ENCODE measurements at regions not wholly inside any gene's neighbourhood (a gene's known extent, or its start where the extent isn't known, plus 50 kb on each side); places are given as distances from the start of the nearest gene placed in this dataset.

DNA sequence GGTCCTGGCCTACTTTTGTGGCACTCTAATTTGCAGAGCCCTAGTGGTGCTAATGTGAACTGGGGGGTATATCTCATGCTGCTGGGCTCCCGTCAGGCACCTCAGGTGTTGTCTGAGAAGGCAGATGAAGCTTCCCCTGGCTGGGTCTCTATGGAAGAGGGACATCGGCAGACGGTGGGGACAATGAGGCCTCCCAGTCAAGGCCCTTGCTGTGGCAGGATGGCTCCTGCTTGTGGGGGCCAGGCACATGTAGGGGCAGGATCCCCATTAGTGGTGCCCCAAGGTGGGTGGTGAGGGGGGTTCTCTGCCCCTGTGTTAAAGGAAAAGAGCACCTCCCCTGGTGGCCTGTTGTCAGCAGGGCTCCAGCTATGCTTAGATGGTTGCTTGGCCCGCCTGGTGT lies 192.8 kb upstream of the S1PR3 start:
- Histone ChIP-seq H3K4me1 (ENCODE audit: control insufficient read depth, extremely low read depth, insufficient read depth, low read length) (peaks cover 26% of the 10 kb centered on the region), H3K9me3 (replicated peaks; ENCODE audit: control insufficient read depth, insufficient read depth, low read length) (no peaks in the 10 kb centered on the region), H3K27ac (ENCODE audit: insufficient read depth, low read depth, low read length) (no peak overlapping the region), H2AFZ (ENCODE audit: low read depth, low read length) (no peak overlapping the region), H3K9me1 (replicated peaks; ENCODE audit: control insufficient read depth, extremely low read depth, insufficient read depth, low read length) (no peaks in the 10 kb centered on the region), H4K20me1 (replicated peaks; ENCODE audit: control insufficient read depth, extremely low read depth, insufficient read depth, low read length) (no peaks in the 10 kb centered on the region), H3K4me2 (ENCODE audit: insufficient read depth, low read length) (no peak overlapping the region), H3K27me3 (ENCODE audit: control insufficient read depth in 2 of 2, insufficient read depth in 2 of 2, low read length in 2 of 2) (no peaks in the 10 kb centered on the region), H3K79me2 (ENCODE audit: control insufficient read depth, insufficient read depth, low read length) (no peaks in the 10 kb centered on the region), H3K9ac (replicated peaks; ENCODE audit: extremely low read depth, insufficient read depth, low read length) (no peak overlapping the region), H3K36me3 (ENCODE audit: control insufficient read depth in 2 of 2, extremely low read depth in 1 of 2, insufficient read depth in 2 of 2, low read length in 2 of 2) (no peaks in the 10 kb centered on the region), H3K4me3 (replicated peaks in 1 of 3; ENCODE audit: insufficient read depth in 1 of 3, low read depth in 1 of 3, low read length in 3 of 3) (no peak overlapping the region)
- ChIA-PET POLR2A (no interaction called here), CTCF (no interaction called here)
- no TSS peak for BruUV-seq (replicated peaks)
- intact Hi-C loops (cut with micrococcal nuclease) (no loop called here), dilution Hi-C loops (cut with MboI; ENCODE audit: extremely low pct_ligation_motif_present, low sequenced_read_pairs) (no loop called here)
- DNase-seq (ENCODE audit: low read depth, low spot score) (no peak), FAIRE-seq (no peak)
- no peak for TF ChIP-seq EZH2 (IDR thresholded peaks at IDR 0.05; ENCODE audit: borderline replicate concordance, low read depth, low read length, severe bottlenecking)

DNA sequence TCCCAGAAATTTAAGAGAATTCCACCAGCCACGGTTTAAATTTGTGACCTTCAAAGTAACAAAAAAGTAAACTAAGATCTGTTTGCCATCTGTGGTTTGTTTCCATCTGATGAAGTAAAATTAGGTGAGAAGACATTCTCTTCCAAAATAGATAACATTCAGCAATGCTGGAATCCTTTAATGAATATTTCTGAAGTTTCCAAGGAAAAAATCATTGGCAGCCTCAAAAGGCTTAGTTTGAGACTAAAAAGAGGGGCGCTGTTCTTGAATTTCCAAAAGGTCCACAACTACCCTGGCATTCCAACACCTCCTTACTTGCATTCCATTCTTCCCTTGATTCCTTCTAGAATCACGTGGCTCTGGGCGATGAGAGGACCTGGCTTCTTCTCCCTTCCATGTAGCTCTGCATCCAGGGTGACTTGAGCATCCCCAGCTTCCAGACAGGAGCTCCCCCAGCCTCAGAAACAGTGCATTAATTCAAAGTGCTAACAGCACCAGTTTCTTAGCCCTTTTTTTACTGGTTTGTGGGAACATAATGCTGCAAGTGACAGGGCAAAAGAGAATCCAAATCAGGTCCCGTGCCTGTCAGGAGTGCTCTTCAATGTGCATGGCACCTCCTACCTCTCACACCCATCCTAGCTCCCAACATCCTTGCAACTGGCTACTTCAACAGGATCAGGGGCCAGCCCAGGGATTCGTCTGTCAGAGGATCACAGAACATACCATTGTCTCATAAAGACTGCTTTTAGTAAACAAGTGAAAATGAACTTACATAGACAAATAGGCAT lies 191.5 kb upstream of the S1PR3 start:
- H3K9ac ChIP-seq (replicated peaks; ENCODE audit: extremely low read depth, insufficient read depth, low read length): no peak overlapping the region
- no TSS peak for BruUV-seq (replicated peaks)
- no peak for DNase-seq (ENCODE audit: low read depth, low spot score)
- FAIRE-seq: no peak
- TF ChIP-seq JUN (IDR thresholded peaks at IDR 0.05; ENCODE audit: borderline replicate concordance, insufficient read depth, insufficient read length, low read depth) (no peak), GATA2 (IDR thresholded peaks at IDR 0.05; ENCODE audit: insufficient read depth, insufficient read length, low read depth, low read length) (no peak), MYC (IDR thresholded peaks at IDR 0.05; ENCODE audit: low read depth, low read length) (no peak)
- CTCF ChIA-PET: interaction anchor here (1.0 to 1.9 kb wide), 5 partner anchors 10 to 201 kb away, joined by 3 to 8 read pairs (median 4); no protein-coding TSS in a partner anchor
- no peaks in the 10 kb centered on the region for H3K36me3 ChIP-seq (ENCODE audit: control insufficient read depth in 2 of 2, extremely low read depth in 1 of 2, insufficient read depth in 2 of 2, low read length in 2 of 2)
- peaks cover 25% of the 10 kb centered on the region for H3K4me1 ChIP-seq (ENCODE audit: control insufficient read depth, extremely low read depth, insufficient read depth, low read length)
- POLR2A ChIA-PET: no interaction called here
- peak overlapping the region; percentile 56 for H3K4me2 ChIP-seq (ENCODE audit: insufficient read depth, low read length)
- H3K27ac ChIP-seq (ENCODE audit: insufficient read depth, low read depth, low read length): no peak overlapping the region
- dilution Hi-C loops (cut with MboI; ENCODE audit: extremely low pct_ligation_motif_present, low sequenced_read_pairs) (no loop called here), intact Hi-C loops (cut with micrococcal nuclease) (no loop called here)
- no peaks in the 10 kb centered on the region for H3K9me3 ChIP-seq (replicated peaks; ENCODE audit: control insufficient read depth, insufficient read depth, low read length)
- no peaks in the 10 kb centered on the region for H4K20me1 ChIP-seq (replicated peaks; ENCODE audit: control insufficient read depth, extremely low read depth, insufficient read depth, low read length)
- peak overlapping the region; percentile 31 for H2AFZ ChIP-seq (ENCODE audit: low read depth, low read length)
- H3K9me1 ChIP-seq (replicated peaks; ENCODE audit: control insufficient read depth, extremely low read depth, insufficient read depth, low read length): no peaks in the 10 kb centered on the region
- H3K4me3 ChIP-seq (replicated peaks in 1 of 3; ENCODE audit: insufficient read depth in 1 of 3, low read depth in 1 of 3, low read length in 3 of 3): no peak overlapping the region
- H3K27me3 ChIP-seq (ENCODE audit: control insufficient read depth in 2 of 2, insufficient read depth in 2 of 2, low read length in 2 of 2): no peaks in the 10 kb centered on the region
- H3K79me2 ChIP-seq (ENCODE audit: control insufficient read depth, insufficient read depth, low read length): no peaks in the 10 kb centered on the region

Data from endothelial cell of umbilical vein (primary cell).